GM12872 (cell line): ENCODE measurements at regions not wholly inside any gene's neighbourhood (a gene's known extent, or its start where the extent isn't known, plus 50 kb on each side); places are given as distances from the start of the nearest gene placed in this dataset.

Experiments used
- TF ChIP-seq, protein P1 (sequence below): IDR thresholded peaks from 3 replicates; pipeline ENCODE4 v1.5.1; 2011; ENCODE audit warnings: low read depth, mild to moderate bottlenecking, low read length, moderate library complexity; ENCODE audit not compliant: insufficient read depth

DNA sequence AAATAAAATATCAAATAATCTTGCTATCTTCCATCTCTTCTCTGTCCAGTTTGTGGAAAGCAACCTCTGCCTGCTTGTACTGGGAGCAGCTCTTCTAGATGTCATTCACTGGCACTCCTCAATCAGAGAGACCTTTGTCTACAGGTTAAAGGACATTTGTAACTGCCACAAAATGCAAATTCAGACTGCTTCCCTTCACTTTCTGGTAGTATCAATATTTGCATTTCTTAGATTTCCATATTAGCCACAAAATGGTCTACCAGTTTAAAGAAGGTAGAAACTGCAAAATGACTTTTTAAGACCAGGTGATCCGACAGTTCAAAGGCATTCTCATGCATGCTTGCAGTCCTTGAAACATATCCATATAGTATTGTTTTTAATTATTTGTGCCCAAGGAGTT lies 51.7 kb upstream of the RCN1 start:
- TF ChIP-seq, protein P1, sequence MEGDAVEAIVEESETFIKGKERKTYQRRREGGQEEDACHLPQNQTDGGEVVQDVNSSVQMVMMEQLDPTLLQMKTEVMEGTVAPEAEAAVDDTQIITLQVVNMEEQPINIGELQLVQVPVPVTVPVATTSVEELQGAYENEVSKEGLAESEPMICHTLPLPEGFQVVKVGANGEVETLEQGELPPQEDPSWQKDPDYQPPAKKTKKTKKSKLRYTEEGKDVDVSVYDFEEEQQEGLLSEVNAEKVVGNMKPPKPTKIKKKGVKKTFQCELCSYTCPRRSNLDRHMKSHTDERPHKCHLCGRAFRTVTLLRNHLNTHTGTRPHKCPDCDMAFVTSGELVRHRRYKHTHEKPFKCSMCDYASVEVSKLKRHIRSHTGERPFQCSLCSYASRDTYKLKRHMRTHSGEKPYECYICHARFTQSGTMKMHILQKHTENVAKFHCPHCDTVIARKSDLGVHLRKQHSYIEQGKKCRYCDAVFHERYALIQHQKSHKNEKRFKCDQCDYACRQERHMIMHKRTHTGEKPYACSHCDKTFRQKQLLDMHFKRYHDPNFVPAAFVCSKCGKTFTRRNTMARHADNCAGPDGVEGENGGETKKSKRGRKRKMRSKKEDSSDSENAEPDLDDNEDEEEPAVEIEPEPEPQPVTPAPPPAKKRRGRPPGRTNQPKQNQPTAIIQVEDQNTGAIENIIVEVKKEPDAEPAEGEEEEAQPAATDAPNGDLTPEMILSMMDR = no peak

DNA sequence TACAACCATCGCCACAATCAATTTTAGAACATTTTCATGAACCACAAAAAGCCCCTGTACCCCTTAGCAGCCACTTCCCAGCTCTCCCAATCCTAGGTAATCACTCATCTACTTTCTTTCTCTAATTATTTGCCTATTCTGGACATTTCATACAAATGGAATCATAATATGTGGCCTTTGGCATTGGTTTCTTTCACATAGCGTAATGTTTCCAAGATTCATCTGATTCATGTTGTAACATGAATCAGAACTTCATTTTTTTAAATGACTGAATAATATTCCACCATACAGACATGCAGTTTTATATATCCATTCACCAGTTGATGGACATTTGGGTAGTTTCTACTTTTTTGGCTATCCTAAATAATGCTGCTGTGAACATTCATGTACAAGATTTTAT lies 56.2 kb upstream of the RCN1 start:
- TF ChIP-seq, protein P1 = no peak

DNA sequence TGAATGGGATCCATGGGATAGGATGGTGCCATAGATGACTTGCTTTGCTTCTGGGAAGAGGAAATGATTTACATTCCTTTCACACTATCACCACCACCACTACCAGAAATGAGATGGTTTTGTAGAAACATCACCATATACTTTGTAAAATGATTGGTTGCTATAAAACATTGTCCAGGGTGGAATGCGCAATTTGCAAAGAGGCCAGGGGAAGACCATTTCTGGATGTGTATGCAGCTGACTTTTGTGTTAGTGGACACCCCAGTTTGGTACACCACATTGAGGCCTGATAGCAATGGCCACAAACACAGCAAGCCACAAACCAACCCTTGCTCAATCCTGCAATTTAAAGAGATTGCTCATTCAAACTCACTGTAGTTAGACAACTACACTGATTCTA lies 56.7 kb upstream of the RCN1 start:
- TF ChIP-seq, protein P1 = no peak

DNA sequence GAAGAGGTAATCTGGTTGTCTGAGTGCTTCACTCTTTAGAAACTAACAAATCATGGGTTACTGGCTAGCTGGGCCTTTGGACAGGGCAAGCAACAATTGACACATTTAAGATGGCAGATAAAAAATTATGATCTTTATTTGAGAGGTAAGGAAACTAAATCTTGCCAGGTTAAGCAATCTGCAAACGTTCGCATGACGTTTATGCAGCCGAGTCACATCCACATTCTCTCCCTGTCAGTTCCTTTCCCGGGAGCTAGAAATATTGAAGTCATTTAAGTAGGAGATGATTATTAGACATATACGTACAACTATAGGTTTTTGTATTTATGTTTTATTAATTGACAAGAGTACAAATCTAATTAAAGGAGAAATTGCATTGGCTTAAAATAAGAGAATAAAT lies 57.4 kb upstream of the RCN1 start:
- TF ChIP-seq, protein P1 = no peak

DNA sequence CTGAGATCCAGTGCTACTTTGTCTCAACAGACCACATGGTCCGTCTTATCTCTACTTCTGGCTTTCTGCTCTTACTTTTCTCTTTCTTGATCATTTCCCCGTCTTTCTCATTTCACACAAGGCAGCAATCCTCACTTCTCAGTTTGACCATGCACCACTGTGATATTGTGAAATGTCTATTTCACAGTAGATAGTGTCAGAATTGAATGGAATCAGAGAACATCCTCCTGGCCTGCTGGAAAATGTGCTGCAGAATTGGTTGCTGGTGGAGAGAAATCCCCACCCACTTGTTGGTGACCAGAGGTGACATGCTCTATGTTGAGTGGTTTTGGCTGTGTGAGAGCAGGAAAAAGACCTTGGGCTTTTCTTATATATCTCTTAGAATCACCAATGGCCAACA lies 57.8 kb upstream of the RCN1 start:
- TF ChIP-seq, protein P1 = no peak

DNA sequence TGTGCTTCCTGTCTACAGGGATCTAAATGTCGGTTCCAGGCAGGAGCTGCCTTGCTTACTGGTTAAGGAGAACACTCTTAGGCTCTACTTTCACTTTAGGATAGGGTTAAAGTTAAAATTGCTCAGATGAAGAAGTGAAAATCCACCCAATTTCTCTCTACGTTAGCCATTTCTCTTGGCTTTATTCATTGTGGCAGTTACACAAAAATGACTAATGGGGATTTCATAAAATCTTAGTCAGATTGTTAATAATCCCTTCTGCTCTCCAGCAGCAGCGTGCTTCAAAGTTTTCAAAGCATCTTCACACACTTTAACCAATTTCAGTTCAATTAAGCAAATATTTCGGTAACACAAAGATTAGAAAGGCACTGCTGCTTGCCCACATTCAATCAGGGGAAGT lies 58.4 kb upstream of the RCN1 start:
- TF ChIP-seq, protein P1 = no peak

DNA sequence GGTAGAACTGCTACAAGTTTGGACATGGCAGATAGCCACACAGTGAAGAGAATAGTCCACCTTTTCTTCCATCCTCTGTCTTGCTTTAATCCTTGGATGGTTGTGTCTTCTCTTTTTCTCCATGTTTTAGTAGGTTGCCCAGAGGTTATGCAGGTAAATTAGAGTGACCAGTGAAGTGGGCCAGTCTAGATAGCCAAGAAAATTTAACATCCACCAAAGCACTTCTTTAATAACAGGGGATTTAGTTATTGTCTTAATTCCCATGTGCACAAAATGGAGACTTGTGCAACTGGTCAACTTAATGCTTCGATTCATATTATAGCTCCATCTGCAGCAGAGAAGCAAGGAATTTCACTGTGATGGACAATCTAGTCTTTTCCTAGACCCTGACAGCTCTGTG lies 58.8 kb upstream of the RCN1 start:
- TF ChIP-seq, protein P1 = no peak
